ENCODE measurements at regions not wholly inside any gene's neighbourhood (a gene's known extent, or its start where the extent isn't known, plus 50 kb on each side); places are given as distances from the start of the nearest gene placed in this dataset.

GRCh38 chr2:236703373-236703709 lies 133.7 kb downstream of the ACKR3 start:
- no peak for TF ChIP-seq CTCF (IDR thresholded peaks at IDR 0.05; ENCODE audit: low read depth, low read length)
- no peak overlapping the region for H3K4me3 ChIP-seq (ENCODE audit: low read depth, low read length)

- H3K4me3 ChIP-seq (ENCODE audit: low read depth, low read length), result no peak overlapping the region
- no peak for TF ChIP-seq CTCF (IDR thresholded peaks at IDR 0.05; ENCODE audit: low read depth, low read length)
These were observed 134.3 kb downstream of the ACKR3 start for GRCh38 chr2:236703906-236704305.

- no peak overlapping the region for H3K4me3 ChIP-seq (ENCODE audit: low read depth, low read length)
- TF ChIP-seq CTCF (IDR thresholded peaks at IDR 0.05; ENCODE audit: low read depth, low read length), result no peak
These were observed 135.3 kb downstream of the ACKR3 start for GRCh38 chr2:236704887-236705286.

GRCh38 chr2:236705295-236706105 lies 135.9 kb downstream of the ACKR3 start:
- no peak overlapping the region for H3K4me3 ChIP-seq (ENCODE audit: low read depth, low read length)
- TF ChIP-seq CTCF (IDR thresholded peaks at IDR 0.05; ENCODE audit: low read depth, low read length), result no peak

- H3K4me3 ChIP-seq (ENCODE audit: low read depth, low read length), result no peak overlapping the region
- TF ChIP-seq CTCF (IDR thresholded peaks at IDR 0.05; ENCODE audit: low read depth, low read length), result no peak
These were observed 136.7 kb downstream of the ACKR3 start for GRCh38 chr2:236706288-236706687.

- no peak overlapping the region for H3K4me3 ChIP-seq (ENCODE audit: low read depth, low read length)
- TF ChIP-seq CTCF (IDR thresholded peaks at IDR 0.05; ENCODE audit: low read depth, low read length), result no peak
These were observed 137.2 kb downstream of the ACKR3 start for GRCh38 chr2:236706803-236707202.

GRCh38 chr2:236711440-236711839 lies 141.8 kb downstream of the ACKR3 start:
- no peak overlapping the region for H3K4me3 ChIP-seq (ENCODE audit: low read depth, low read length)
- no peak for TF ChIP-seq CTCF (IDR thresholded peaks at IDR 0.05; ENCODE audit: low read depth, low read length)

All from WI38 (cell line).